GM12892 (cell line): ENCODE measurements at regions not wholly inside any gene's neighbourhood (a gene's known extent, or its start where the extent isn't known, plus 50 kb on each side); places are given as distances from the start of the nearest gene placed in this dataset.

Source experiments
- POLR2A ChIP-seq: IDR thresholded peaks from 2 replicates; pipeline ENCODE4 v1.6.1; 2011; ENCODE audit warnings: low read depth, low read length, control low read depth
- POLR2AphosphoS5 ChIP-seq: IDR thresholded peaks from 2 replicates; pipeline ENCODE4 v1.6.1; 2011; ENCODE audit warnings: low read depth, low read length, control low read depth
- TAF1 ChIP-seq: IDR thresholded peaks from 2 replicates; pipeline ENCODE4 v1.6.1; 2011; ENCODE audit warnings: low read depth, mild to moderate bottlenecking, control low read depth, low read length, borderline replicate concordance

DNA sequence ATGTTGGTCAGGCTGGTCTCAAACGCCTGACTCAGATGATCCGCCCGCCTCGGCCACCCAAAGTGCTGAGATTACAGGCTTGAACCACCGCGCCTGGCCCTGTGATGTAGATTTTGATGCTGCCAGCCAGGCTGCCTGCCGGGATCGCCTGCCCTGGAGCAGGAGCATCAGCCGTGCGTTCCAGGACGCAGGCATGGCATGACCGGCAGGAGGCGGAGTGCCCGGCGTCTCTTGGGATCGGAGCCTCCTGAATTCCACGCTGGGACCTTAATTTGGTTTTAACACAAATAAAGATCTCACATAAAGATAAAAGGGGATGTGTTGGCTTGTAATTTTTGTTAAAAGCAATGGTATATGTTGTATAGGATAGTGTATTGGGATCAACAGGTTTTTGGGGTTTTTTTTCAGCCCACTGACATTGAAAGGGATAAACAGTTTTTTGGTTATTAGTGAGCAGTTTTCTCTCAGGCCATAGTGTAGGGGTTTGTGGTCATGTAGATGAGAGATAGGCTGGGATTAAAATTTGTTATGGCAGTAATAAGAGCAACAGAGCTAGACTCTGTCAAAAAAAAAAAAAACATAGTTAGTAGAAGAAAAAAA lies 1406.4 kb downstream of the UQCRFS1 start:
- TF ChIP-seq TAF1 = no peak
- no peak for TF ChIP-seq POLR2A
- no peak for TF ChIP-seq POLR2AphosphoS5
